ENCODE measurements at regions not wholly inside any gene's neighbourhood (a gene's known extent, or its start where the extent isn't known, plus 50 kb on each side); places are given as distances from the start of the nearest gene placed in this dataset.

DNA sequence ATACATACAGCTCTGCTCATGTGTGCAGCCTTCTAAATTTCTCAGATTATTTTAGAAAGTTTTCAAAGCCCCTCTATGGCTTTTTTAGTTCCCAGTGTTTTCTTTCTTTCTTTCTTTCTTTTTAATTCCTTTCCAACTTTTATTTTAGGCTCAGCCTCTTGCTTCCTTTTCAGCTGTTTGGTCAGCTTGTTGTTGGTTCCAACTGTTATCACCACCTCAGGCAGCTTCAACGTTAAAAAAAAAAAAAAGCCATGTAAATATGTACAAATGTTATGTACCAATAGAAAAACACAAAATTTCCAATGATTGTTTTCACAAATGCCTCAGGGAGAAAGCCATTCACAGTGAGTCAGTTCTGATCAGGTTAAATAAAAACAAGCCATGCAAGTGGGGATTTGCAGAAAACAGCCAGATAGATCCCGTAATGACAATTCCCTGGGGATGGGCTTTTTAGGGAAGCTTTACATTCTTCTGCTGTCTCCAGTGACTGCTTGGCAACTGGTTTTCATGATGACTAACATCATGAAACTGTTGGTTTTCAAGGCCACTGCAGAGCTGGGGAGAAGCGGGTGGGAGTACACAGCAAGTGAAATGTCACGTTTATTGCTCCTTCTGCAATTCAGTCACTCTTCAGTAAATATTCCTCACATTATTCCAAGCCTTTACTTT is 908.4 kb downstream of the EPHA3 start:
- no peak for DNase-seq (ENCODE audit: low spot score)

DNA sequence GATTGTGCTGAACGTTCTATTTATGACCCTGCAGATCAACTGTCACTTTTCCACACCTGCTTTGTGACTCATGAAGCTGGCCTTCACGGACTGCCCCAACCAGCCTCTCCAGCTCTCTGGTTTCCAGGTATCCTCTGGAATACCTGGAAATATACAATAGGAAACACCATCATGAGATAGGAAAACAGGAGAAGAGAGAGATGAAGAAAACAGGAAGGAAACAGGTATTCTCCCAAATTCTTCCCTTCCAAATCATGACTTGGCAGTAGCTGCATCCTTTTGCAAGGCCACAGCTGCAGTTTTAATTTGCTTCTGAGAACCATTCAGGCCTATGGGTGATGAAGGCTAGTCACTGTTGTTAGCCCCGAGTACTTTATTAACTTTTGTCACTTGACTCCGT is 909.1 kb downstream of the EPHA3 start:
- DNase-seq (ENCODE audit: low spot score): no peak

DNA sequence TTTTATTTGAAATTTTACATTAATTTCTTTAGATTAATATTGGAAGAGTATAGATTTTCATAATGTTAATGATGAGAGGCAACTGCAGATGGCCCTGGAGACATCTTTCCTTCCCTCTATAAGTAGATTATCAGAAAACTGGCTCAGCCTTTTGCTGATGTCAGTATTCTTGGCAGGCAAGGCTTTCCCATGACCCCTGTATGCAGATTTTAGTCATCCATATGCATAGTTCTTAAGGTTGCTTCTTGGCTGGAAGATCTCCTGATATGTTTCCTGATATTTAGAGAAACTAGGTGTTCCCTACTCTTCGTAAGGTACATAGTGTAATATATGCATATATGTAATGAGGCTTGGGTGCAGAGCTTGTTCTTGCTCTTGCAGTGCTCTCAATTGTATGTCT is 911.4 kb downstream of the EPHA3 start:
- DNase-seq (ENCODE audit: low spot score): no peak

DNA sequence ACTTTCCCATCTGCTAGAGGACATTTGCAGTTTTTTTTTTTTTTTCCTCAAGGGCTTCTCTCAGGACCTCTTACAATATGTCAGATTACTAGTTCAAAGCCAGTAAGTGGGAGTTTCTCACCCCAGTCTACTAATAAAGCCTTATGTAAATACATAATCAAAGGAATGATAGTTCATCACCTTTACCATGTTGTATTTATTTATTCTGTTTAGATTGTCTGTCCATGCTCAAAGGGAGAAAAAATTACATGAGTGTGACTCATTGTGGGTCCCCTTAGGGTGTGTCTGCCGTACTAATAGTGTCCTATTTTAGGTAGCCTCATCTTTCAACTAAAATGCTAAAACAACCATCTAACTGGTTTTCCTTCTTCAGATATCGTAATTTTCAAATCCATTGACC is 917.6 kb downstream of the EPHA3 start:
- DNase-seq (ENCODE audit: low spot score): no peak

DNA sequence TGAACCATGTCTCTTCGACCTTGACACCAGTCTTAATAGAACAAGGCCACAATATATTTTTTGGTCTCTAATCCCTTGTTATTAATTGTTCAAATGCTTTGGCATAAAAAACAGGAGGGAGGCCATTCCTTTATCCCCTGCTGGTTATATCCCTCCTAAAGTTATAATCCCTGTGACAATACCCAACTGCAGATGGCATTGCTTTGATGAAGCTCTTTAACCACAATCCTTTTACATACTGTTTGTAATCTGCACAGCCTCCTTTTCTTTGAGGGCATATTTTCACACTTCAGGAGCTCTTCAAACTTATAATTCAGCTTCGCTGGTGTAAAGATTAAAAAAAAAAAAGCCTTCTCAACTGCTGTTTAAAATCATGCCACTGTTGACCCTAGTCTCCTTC is 919.0 kb downstream of the EPHA3 start:
- no peak for DNase-seq (ENCODE audit: low spot score)

DNA sequence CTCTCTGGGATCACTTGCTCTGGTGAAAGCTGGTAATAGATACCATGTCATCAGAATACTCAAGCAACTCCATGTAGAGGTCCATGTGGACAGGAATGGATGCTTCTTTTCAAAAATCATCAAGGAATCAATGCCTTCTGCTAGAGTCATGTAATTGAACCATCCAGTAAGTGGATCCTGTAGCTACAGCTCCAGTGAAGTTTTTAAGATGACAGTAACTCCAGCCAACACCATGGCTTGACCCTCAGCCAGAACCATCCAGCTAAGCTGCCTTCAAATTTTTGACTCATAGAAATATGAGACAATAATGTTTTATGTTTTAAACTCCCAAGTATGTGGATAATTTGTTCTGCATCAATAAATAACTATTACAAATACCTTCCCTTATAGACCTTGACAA is 923.7 kb downstream of the EPHA3 start:
- no peak for DNase-seq (ENCODE audit: low spot score)

DNA sequence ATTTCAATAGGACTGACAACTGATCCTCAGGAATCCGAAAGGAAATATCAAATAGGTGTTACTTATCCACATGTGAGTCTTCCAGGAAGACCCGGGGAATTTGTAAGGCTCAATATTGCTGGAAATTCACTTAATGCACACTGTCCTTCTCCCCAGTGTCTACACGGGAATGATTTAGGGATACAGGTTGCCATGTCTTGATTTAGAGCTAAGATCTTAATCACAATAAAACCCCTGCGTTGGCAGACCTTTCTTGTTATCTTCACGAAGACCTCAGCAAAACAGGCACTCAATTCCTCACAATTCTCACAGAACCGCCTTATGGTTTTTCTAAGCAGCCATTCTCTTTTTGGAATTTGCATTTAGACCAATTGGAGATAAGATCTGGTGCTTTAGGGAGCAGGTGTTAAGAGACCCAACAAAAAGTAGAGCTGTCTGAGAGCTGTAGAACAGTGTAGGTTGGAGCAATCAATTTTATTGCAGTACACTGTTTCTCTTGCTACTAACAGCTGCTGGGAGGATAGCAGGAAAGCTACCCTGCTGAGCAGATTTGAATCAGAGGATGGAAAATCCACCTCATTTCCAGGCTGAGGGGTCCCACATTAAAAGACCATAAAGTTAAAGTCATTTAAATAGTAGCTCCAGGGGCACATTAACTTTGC is 925.7 kb downstream of the EPHA3 start:
- no peak for DNase-seq (ENCODE audit: low spot score)

DNA sequence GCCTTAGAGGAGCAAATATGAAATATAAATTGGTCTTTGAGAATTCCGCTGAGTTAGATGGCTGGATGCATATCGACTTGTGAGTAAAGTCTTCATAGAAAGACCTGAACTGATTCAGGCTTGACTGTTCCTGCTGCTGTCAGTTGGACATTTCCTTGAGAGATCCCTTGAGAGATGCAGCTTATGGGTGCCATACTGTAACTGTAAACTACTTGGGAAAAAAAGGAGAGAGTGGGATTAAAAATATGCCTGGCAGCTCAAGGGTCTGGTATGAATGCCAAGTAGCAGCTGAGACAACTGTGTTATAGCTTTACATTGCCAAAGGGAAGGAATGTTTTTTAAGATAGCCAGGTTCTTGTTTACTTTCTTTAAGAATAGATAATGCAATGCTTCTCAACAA is 926.6 kb downstream of the EPHA3 start:
- no peak for DNase-seq (ENCODE audit: low spot score)

DNA sequence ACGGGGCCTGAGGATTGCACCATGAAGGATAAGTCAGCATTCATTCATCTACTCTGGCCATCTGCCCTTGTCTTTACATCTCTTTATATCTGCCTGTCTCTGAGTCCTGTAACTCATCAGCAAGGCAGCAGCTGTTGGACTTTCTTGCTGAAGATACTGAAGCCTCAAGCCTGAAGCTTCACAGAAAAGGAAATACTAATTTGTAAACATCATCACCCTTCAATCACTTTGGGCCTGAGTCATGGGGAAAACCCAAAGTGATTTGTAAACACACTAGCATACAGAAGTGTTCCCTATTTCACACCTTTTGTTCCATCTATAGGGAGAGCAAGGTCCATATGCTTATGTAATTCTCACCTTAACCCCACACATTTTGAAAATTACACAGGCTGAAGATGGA is 928.2 kb downstream of the EPHA3 start:
- no peak for DNase-seq (ENCODE audit: low spot score)

DNA sequence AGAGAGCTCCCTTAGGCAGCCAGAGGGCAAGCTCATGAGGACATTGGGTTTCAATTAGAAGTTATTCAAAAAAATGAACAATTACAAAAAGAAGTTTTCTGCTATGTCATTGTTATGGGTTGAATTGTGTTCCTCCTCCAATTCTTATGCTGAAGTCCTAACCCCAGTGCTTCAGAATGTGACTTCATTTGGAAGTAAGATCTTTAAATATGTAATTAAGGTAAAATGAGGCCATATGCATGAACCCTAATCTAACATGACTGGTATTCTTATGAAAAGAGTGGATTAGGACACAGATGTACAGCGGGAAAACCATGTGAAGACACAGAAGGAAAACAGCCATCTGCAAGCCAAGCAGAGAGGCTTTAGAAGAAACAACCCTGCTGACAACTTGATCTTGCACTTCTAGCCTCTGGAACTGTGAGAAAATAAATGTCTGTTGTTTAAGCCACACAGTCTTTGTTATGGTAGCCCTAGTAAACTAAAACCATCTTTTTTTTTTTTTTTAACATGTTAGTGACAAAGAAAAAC is 929.6 kb downstream of the EPHA3 start:
- DNase-seq (ENCODE audit: low spot score): no peak

DNA sequence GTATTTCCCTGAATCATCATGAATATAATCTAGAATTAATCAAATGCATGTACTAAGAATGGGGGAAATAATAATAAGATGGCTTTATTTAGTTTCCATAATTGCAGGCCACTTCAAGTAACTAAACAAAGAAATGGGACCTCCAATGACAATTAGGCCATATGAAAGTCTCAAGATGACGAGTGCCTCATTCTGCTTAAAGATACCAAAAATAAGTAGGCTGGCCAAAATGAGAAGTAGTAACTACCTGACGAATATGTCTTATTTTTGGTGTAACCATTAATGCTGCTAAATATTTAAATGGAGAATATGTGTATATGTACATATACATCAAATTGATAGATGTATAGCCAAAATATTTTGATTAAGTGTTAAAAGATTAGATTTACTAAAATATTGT is 932.6 kb downstream of the EPHA3 start:
- no peak for DNase-seq (ENCODE audit: low spot score)

DNA sequence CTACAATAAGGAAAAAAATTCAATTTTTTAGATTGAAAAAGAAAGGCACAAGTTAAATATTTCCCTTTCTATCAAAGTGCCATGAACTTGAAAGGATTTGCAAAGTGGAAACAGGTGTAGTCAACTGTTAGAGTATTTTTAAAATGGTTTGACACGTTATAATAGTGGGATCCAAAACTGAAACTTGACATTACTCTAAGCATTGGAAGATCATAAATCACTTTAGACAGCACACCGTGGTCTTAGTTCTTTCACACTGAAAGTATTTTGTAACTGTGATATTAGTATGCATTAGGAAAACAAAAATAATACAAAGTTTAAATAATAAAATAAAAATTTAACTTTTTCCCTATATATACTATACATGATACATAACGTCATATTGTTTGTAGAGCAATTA is 933.1 kb downstream of the EPHA3 start:
- DNase-seq (ENCODE audit: low spot score): no peak

DNA sequence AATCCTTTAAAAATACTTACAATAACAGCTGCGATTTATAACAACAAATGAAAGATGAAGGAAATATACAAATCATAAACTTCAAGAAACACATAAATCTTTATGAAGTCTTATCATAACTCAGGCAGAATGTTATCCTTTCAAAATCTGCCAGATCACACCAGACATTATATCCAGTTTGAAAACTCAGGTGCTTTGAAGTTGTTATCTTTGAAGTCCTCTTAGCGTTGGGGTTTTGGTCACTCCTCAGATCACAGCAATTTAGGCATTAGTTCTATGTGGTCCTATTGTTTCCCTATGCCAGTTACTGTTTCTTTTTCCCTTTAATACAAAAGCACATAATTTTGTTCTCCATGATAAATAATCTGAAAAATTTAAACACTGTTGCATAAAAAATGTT is 934.6 kb downstream of the EPHA3 start:
- no peak for DNase-seq (ENCODE audit: low spot score)

DNA sequence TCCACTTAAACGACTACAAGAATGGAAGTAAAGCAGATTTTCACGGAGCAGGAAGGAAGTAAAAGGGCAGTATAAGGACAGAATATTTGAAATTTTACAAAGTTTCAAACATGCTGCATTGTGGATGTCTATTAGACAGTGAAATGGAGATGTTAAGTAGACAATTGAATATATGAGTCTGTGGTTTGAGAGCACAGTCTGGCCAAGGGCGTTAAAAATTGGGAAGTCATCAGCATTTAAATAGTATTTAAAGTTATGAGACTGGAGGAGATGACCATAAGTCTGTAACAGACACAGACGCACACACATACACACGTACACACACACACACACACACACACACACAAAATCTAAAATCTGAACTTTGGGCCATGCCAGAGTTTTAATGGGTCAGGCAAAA is 935.9 kb downstream of the EPHA3 start:
- DNase-seq (ENCODE audit: low spot score): no peak

DNA sequence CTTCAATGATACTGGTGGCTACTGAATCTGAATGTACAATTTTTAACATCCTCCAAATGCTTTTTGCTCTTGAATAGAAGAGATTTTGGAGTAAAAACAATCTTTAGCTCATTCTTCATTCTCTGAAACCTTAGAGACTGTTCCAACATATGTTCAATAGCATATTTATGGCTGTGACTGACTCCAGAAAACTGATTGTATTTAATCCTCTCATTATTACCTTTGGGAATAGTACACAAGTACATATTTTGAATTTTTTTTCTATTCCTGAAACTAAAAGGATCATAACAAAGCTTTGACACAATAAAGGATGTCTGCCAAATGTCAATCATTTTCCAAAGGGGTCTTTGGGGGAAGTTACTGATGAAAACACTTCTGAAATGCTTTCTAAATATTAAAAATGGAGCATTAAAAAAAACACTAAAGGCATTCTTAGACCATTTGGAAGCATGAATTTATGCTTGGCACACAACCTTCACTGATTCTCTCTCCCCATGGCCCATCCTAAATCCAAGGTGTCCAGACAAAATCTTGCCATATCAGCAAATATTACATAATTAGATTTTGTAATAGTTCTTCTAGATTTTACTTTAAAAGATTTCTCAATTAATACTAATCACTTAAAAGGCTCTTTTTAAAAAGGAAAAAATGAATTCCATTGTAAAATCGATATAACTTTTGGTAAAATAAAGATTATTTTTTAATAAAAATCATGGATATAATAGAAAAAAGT is 936.8 kb downstream of the EPHA3 start:
- no peak for DNase-seq (ENCODE audit: low spot score)

DNA sequence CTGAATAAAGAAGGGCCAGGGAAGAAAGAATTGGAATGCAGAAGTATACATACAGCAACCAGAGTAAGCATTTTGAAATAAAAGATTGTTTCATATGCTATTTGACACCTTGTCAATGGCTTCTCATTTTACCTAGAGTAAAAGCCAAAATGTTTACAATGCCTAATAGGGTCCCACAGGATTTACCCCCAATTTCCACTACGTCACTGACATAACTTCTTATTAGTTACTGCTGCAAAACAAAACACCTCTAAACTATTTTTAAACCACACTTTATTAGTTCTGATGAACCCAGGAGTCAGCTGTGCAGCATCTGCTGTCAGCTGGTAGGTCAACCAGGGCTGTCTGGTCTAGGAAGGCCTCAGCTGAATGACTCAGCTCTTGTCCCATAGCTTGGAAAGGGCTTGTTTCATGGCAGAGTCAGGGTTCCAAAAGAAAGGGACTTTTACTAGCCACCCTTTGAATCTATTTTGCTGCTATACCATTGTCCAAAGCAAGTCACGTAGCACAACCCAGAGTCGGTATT is 945.1 kb downstream of the EPHA3 start:
- no peak for DNase-seq (ENCODE audit: low spot score)

DNA sequence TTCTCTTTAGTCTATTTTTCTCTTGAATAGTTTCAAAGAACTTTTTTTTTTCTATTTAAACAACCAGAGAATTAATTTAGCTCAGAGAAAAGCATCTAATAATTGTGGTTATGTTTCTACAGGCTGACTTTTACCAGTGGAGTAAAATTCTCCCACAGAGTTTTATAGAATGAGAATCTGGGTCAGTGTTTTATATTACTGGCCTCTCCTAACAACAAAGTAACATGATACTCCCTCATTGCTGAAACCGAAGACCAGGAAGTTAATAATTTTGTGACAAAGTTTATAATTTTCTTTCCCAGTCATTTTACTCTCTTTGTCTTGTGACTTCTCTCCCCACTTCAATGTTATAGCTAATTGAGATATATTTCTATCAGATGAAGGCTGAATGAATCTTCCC is 946.9 kb downstream of the EPHA3 start:
- DNase-seq (ENCODE audit: low spot score): no peak

DNA sequence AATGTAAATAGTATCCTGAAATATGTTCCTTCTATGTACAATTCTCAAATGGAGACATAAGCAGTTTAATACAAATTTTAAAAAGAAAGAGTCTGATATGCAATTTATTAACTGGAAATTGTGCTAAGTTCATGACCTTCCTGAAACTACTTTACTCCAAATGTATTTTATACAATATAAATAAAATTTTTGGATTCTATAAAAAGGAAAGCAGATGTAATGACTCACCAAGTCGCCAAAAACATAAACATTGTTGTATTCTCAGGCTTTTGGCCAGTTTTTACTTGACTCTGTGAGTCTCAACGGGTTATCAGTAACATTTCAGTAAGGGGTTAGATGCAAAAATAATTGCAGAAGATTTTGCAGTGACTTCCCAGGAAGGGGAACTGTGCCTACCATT is 948.2 kb downstream of the EPHA3 start:
- no peak for DNase-seq (ENCODE audit: low spot score)

DNA sequence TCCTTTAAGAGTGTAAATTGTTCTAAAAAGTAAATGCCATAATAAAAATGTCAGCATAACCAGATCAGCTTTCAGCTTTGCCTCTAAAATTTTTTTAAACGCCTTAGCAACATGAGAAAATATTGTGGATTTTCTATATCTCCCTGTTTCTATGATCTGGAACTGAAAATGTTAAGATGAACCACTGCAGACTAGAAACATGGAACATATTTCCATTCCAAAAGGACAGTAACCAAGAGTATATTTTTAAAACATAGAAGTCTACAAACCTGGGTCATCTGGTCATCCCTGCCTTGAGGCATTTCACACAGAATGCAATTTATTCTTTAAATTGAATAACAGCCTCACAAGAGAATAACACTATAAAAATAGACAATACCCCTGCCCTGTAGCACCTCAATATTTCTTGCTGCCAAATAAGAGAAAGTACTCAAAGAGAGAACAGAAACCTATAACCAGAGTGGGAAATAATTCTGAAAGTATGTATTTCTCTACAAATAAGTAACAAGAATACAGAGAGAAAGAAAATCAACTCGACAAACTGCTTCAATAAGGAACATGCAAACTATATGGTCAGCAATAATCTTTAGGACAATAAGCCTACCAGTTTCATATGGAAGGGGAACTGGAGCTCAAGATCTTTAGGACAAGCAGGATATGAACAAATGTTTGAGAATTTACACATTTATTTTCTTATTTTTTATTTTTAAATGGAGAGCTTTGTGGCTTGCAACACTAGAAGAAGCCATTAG is 949.0 kb downstream of the EPHA3 start:
- no peak for DNase-seq (ENCODE audit: low spot score)

DNA sequence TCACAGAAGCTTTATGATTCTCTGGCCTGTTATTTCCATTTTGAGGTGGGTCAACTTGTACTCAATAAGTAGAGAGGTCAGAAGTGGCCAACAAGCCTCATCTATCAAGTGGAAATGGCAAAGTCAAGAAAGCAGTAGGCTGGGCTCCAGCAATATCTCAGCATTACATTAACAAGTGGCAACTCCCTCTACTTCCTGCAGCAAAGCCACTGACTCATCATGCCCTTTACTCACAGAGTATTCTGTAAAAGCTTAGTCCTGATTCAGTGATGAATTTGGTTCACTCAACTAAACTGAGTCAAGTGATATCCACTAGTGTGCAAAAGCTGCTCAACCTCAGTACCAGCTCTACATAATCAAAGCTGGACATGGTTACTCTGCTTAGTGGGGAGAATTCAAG is 954.6 kb downstream of the EPHA3 start:
- DNase-seq (ENCODE audit: low spot score): no peak

DNA sequence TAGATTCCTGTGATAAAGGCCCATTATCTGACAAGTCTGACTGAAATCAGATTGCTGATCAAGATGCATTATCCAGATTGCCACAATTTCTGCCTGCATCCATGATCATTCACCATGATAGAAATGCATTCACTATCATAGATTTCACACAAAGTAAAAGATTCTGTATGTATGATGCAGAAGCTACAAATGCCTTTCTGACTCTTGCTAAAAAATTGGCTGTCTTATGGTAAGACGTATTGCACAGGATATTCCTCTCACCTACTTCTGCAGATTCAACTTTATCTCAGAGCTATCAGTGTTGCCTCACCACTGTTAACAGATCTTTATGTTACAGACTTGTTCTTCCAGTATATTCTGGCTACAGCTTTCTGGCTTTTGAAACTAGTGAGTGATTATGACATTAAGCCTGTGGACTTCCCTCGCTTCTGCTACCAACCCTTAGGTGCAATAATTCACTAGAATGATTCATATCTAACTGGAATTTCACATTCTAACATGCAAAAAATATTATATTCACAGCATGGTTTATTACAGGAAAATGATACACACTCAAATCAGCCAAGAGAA is 955.3 kb downstream of the EPHA3 start:
- DNase-seq (ENCODE audit: low spot score): no peak

DNA sequence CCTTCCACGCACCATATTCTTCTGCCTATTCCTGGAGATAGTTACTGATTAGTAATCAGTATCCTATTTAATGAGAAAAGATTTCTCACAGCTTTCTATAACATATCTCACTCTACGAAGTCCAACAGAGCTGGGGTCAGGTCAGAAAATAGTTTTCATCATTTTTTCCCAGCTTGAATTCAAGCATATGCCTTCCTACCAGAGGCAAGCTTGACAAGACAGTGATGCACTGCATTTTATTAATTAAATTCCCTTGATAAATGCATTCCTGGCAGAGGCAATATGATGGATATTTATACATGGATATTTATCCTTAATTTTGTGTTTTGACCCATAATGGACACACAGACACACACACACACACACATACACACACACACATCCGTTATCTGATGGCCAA is 961.4 kb downstream of the EPHA3 start:
- no peak for DNase-seq (ENCODE audit: low spot score)
